Transverse colon (tissue), 4 donors: ENCODE measurements at regions not wholly inside any gene's neighbourhood (a gene's known extent, or its start where the extent isn't known, plus 50 kb on each side); places are given as distances from the start of the nearest gene placed in this dataset.

Source experiments
- DNase-seq: peaks from one replicate; pipeline ENCODE4 v3.0.0-alpha.2; 2019
- H3K27ac ChIP-seq, 4 donors: fragments of 200-600 bp; sonication (generic); 2 replicates each; pipeline ENCODE4 v1.5.1; 2016 to 2018; ENCODE audit warnings: inconsistent platforms in 4 of 4
- H3K27me3 ChIP-seq: fragments of 200-600 bp; sonication (generic); 2 replicates; pipeline ENCODE4 v1.5.1; 2017; ENCODE audit warnings: inconsistent platforms
- H3K36me3 ChIP-seq, 4 donors: fragments of 200-600 bp; sonication (generic); 2 replicates each; pipeline ENCODE4 v1.5.1; 2017 to 2019; ENCODE audit warnings: inconsistent platforms in 4 of 4
- H3K4me1 ChIP-seq, 4 donors: fragments of 200-600 bp; sonication (generic); 2 replicates each; pipeline ENCODE4 v1.5.1; 2017 to 2020; ENCODE audit warnings: inconsistent platforms in 4 of 4
- H3K4me3 ChIP-seq, 4 donors: fragments of 200-600 bp; sonication (generic); 1 replicate in 1 of 4; 2 replicates in 3 of 4; pipeline versions ENCODE4 v1.5.1 to v1.6.1; 2017 to 2019; ENCODE audit warnings: inconsistent platforms in 4 of 4
- H3K9me3 ChIP-seq, 2 donors: fragments of 200-600 bp; sonication (generic); 2 replicates each; pipeline ENCODE4 v1.5.1; 2017 to 2019; ENCODE audit warnings: inconsistent platforms in 2 of 2
- EP300 ChIP-seq: sonication (generic); formaldehyde crosslinking; IDR thresholded peaks from one replicate; pipeline ENCODE4 v1.6.1; 2017; ENCODE audit warnings: antibody characterized with exemption, low read depth
- POLR2A ChIP-seq: fragments of 450-650 bp; IDR thresholded peaks from one replicate; pipeline ENCODE4 v1.6.1; 2016; ENCODE audit warnings: antibody characterized with exemption, mild to moderate bottlenecking, moderate library complexity
- POLR2AphosphoS5 ChIP-seq, 3 donors: sonication (generic); formaldehyde crosslinking; IDR thresholded peaks; one replicate each; pipeline ENCODE4 v1.6.1; 2016; ENCODE audit warnings: antibody characterized with exemption in 3 of 3
- WGBS, 2 donors: methylation state at CpG; one replicate each; pipeline ENCODE4 v1.1.5; 2018; ENCODE audit warnings: low coverage in 1 of 2; 5-methylcytosine and 5-hydroxymethylcytosine counted together
- in situ Hi-C, 4 donors: fragments of 200-750 bp; cut with MboI; loops; one replicate each; pipeline versions ENCODE4 v1.15.0 to v1.15.1; 2017; ENCODE audit warnings: low sequenced_read_pairs in 3 of 4, low pct_ligation_motif_present in 1 of 4, low pct_unique_long_range_greater_than_20kb in 1 of 4
- intact Hi-C: fragments of 100-400 bp; cut with DNase I; formaldehyde crosslinking; loops from one replicate; pipeline ENCODE4 v1.15.1; 2023; ENCODE audit warnings: low total_unique reads
- TF ChIP-seq, protein P1 (sequence below), 5 experiments: fragments of 200-600 bp in 3 of 5; fragments of 450-650 bp in 2 of 5; sonication (generic) in 3 of 5; IDR thresholded peaks; 1 replicate in 2 of 5; 2 replicates in 3 of 5; pipeline ENCODE4 v1.5.1; 2016 to 2017; ENCODE audit warnings: antibody characterized with exemption in 5 of 5, inconsistent platforms in 3 of 5, mild to moderate bottlenecking in 2 of 5, moderate library complexity in 1 of 5

GRCh38 chr17:36816907-36817288 lies 120.4 kb upstream of the LHX1 start:
- 87% methylated on average over 15 of the region's 15 CpGs; no CpG with 5 or more reads in 1 of the 2 donors for WGBS, 2 donors
- TF ChIP-seq, protein P1, sequence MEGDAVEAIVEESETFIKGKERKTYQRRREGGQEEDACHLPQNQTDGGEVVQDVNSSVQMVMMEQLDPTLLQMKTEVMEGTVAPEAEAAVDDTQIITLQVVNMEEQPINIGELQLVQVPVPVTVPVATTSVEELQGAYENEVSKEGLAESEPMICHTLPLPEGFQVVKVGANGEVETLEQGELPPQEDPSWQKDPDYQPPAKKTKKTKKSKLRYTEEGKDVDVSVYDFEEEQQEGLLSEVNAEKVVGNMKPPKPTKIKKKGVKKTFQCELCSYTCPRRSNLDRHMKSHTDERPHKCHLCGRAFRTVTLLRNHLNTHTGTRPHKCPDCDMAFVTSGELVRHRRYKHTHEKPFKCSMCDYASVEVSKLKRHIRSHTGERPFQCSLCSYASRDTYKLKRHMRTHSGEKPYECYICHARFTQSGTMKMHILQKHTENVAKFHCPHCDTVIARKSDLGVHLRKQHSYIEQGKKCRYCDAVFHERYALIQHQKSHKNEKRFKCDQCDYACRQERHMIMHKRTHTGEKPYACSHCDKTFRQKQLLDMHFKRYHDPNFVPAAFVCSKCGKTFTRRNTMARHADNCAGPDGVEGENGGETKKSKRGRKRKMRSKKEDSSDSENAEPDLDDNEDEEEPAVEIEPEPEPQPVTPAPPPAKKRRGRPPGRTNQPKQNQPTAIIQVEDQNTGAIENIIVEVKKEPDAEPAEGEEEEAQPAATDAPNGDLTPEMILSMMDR (IDR thresholded peaks at IDR 0.05) = no peak
- in situ Hi-C loops = no loop called here
- Histone ChIP-seq H3K36me3 (no peaks in the 10 kb centered on the region), H3K27me3 (peaks cover 69% of the 10 kb centered on the region), H3K27ac (no peak overlapping the region), H3K4me1 (no peaks in the 10 kb centered on the region), H3K9me3 (no peaks in the 10 kb centered on the region), H3K4me3 (no peak overlapping the region)
- intact Hi-C loops = no loop called here
- no peak for DNase-seq

- no peak for DNase-seq
- WGBS, 2 donors = 72 to 100% methylated on average over 1 to 5 of the region's 5 CpGs
- peaks cover 62% of the 10 kb centered on the region for H3K27me3 ChIP-seq
Observed at GRCh38 chr17:36817483-36818048, 119.7 kb upstream of the LHX1 start.

GRCh38 chr17:36818134-36818825 lies 119.0 kb upstream of the LHX1 start:
- Histone ChIP-seq H3K9me3 (no peaks in the 10 kb centered on the region), H3K4me1 (no peaks in the 10 kb centered on the region), H3K27ac (no peak overlapping the region), H3K27me3 (peaks cover 59% of the 10 kb centered on the region), H3K36me3 (no peaks in the 10 kb centered on the region), H3K4me3 (no peak overlapping the region)
- WGBS, 2 donors = 62 to 75% methylated on average over 2 to 9 of the region's 9 CpGs
- TF ChIP-seq POLR2A (no peak), EP300 (no peak), POLR2AphosphoS5 (IDR thresholded peaks at IDR 0.05) (no peak)
- TF ChIP-seq, protein P1 (IDR thresholded peaks at IDR 0.05) = no peak
- in situ Hi-C loops (no loop called here), intact Hi-C loops (no loop called here)
- no peak for DNase-seq

More at GRCh38 chr17:36817483-36818048, 119.7 kb upstream of the LHX1 start:
- in situ Hi-C loops (no loop called here), intact Hi-C loops (no loop called here)
- Histone ChIP-seq H3K4me1 (no peaks in the 10 kb centered on the region), H3K36me3 (no peaks in the 10 kb centered on the region), H3K9me3 (no peaks in the 10 kb centered on the region), H3K4me3 (no peak overlapping the region), H3K27ac (no peak overlapping the region)
- no peak for TF ChIP-seq EP300
- no peak for TF ChIP-seq POLR2A
- TF ChIP-seq, protein P1 (IDR thresholded peaks at IDR 0.05) = no peak
- no peak for TF ChIP-seq POLR2AphosphoS5 (IDR thresholded peaks at IDR 0.05)

DNA sequence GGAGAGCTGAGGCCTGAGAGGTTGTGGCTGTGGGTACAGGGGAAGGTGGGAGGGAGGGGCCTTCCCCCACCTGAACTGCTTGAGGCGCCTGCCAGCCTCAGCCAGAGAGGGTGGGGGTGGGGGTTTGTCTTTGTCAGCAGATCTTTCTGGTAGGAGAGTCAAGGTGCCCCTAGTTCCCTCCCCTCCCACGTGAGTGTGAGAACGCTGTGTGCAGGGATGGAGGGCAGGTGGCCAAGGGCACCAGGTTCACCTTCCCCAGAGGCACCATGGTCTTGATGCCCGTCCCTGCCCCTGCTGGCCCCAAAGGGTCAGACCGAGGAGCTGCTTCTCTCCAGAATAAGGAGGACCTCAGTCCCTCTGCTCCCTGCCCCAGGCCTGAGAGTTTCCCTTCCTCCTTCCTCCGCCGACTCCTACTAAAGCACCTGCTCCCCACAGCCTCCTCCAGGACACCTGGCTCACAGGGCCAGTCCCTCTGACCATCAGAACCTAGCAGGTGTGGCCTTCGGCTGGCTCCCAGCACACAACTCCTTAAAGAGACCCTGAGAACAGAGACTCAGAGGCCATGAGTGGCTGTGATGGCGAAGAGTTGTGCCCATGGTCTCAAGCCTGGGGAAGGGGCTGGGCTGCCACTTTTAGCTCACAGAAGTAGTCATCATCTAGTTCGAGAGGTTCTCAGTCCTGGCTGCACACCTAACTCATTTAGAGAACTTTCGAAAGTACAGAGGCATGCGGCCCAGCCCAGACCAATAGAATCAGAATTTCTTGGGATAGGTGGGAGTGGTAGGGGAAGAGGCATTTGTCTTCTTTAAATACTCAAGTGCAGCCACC lies 113.2 kb upstream of the LHX1 start:
- 43 to 63% methylated on average over 3 to 11 of the region's 12 CpGs for WGBS, 2 donors
- no peak overlapping the region for H3K27ac ChIP-seq
- no peaks in the 10 kb centered on the region for H3K36me3 ChIP-seq
- intact Hi-C loops = no loop called here
- no peaks in the 10 kb centered on the region for H3K9me3 ChIP-seq
- no peak for DNase-seq
- no peaks in the 10 kb centered on the region for H3K4me1 ChIP-seq
- H3K27me3 ChIP-seq = peaks cover 66% of the 10 kb centered on the region
- in situ Hi-C loops = no loop called here
- H3K4me3 ChIP-seq = no peak overlapping the region
- TF ChIP-seq, protein P1 (IDR thresholded peaks at IDR 0.05) = no peak
- TF ChIP-seq EP300 (no peak), POLR2AphosphoS5 (IDR thresholded peaks at IDR 0.05) (no peak), POLR2A (no peak)
